Astrocyte (in vitro differentiated cells and primary cell): ENCODE measurements at regions not wholly inside any gene's neighbourhood (a gene's known extent, or its start where the extent isn't known, plus 50 kb on each side); places are given as distances from the start of the nearest gene placed in this dataset.

Experiments
- DNase-seq: peaks from one replicate; pipeline ENCODE4 v3.0.0-alpha.2; 2010; ENCODE audit warnings: low read depth
- FAIRE-seq: peaks from 2 replicates; lab custom pipeline; 2011; peaks lifted over from hg19 to GRCh38; lab: Jason Lieb, UNC
- H2AFZ ChIP-seq: 2 replicates; pipeline ENCODE4 v1.6.0; 2012; ENCODE audit warnings: low read depth, low read length, inconsistent platforms
- H3K27ac ChIP-seq: 2 replicates; pipeline ENCODE4 v1.5.1; 2011; ENCODE audit warnings: low read depth, low read length, inconsistent platforms
- H3K27me3 ChIP-seq: 2 replicates; pipeline ENCODE4 v1.6.0; 2011; ENCODE audit warnings: low read length, inconsistent platforms; ENCODE audit not compliant: insufficient read depth
- H3K36me3 ChIP-seq: 2 replicates; pipeline ENCODE4 v1.5.1; 2011; ENCODE audit warnings: low read length, inconsistent platforms; ENCODE audit not compliant: insufficient read depth
- H3K4me1 ChIP-seq: 2 replicates; pipeline ENCODE4 v1.5.1; 2011; ENCODE audit warnings: low read length, inconsistent platforms; ENCODE audit not compliant: insufficient read depth
- H3K4me2 ChIP-seq: 2 replicates; pipeline ENCODE4 v1.6.0; 2012; ENCODE audit warnings: low read length, inconsistent platforms
- H3K4me3 ChIP-seq: 2 replicates; pipeline ENCODE4 v1.5.1; 2011; ENCODE audit warnings: low read depth, mild to moderate bottlenecking, low read length, inconsistent platforms; ENCODE audit not compliant: insufficient read depth
- H3K79me2 ChIP-seq: 2 replicates; pipeline ENCODE4 v1.6.0; 2012; ENCODE audit warnings: mild to moderate bottlenecking, low read length, inconsistent platforms; ENCODE audit not compliant: insufficient read depth
- H3K9ac ChIP-seq: 2 replicates; pipeline ENCODE4 v1.6.0; 2012; ENCODE audit warnings: mild to moderate bottlenecking, low read length, inconsistent platforms
- H3K9me3 ChIP-seq: 2 replicates; pipeline ENCODE4 v1.5.1; 2012; ENCODE audit warnings: low read depth, mild to moderate bottlenecking, low read length, inconsistent platforms; ENCODE audit not compliant: insufficient read depth
- H4K20me1 ChIP-seq: 2 replicates; pipeline ENCODE4 v1.6.0; 2012; ENCODE audit warnings: low read length, inconsistent platforms; ENCODE audit not compliant: insufficient read depth
- H3K27ac Mint-ChIP-seq: one replicate; pipeline ENCODE4 v1.8.0; 2021; ENCODE audit warnings: mild to moderate bottlenecking, mixed read lengths; ENCODE audit not compliant: unreplicated experiment
- H3K27me3 Mint-ChIP-seq: one replicate; pipeline ENCODE4 v1.8.0; 2021; ENCODE audit warnings: low read depth, mixed read lengths; ENCODE audit not compliant: unreplicated experiment
- H3K36me3 Mint-ChIP-seq: one replicate; pipeline ENCODE4 v1.8.0; 2021; ENCODE audit warnings: low read depth, mixed read lengths; ENCODE audit not compliant: unreplicated experiment
- H3K4me1 Mint-ChIP-seq: one replicate; pipeline ENCODE4 v1.8.0; 2021; ENCODE audit warnings: low read depth, mixed read lengths; ENCODE audit not compliant: unreplicated experiment
- H3K4me3 Mint-ChIP-seq: one replicate; pipeline ENCODE4 v1.8.0; 2021; ENCODE audit warnings: mild to moderate bottlenecking, moderate library complexity, mixed read lengths; ENCODE audit not compliant: unreplicated experiment
- H3K9me3 Mint-ChIP-seq: one replicate; pipeline ENCODE4 v1.8.0; 2021; ENCODE audit warnings: mild to moderate bottlenecking, mixed read lengths; ENCODE audit not compliant: unreplicated experiment
- CTCF ChIP-seq: IDR thresholded peaks from 2 replicates; pipeline ENCODE4 v1.5.1; 2011; ENCODE audit warnings: low read depth, mild to moderate bottlenecking, inconsistent platforms, low read length, moderate library complexity; ENCODE audit not compliant: insufficient read depth
- EZH2 ChIP-seq: IDR thresholded peaks from 2 replicates; pipeline ENCODE4 v1.6.1; 2012; ENCODE audit warnings: mild to moderate bottlenecking, low read length, inconsistent platforms; ENCODE audit not compliant: insufficient read depth

- Histone ChIP-seq H2AFZ (no peak overlapping the region), H3K4me1 (peaks cover 5% of the 10 kb centered on the region), H3K27me3 (peaks cover 4% of the 10 kb centered on the region), H3K9me3 (no peaks in the 10 kb centered on the region), H3K9ac (no peak overlapping the region), H3K4me2 (no peak overlapping the region), H3K4me3 (no peak overlapping the region), H4K20me1 (no peaks in the 10 kb centered on the region), H3K27ac (no peak overlapping the region), H3K79me2 (no peaks in the 10 kb centered on the region), H3K36me3 (no peaks in the 10 kb centered on the region)
- peaks cover 5% of the 10 kb centered on the region for H3K27me3 Mint-ChIP-seq
- H3K4me3 Mint-ChIP-seq: no peak overlapping the region
- peaks cover 5% of the 10 kb centered on the region for H3K4me1 Mint-ChIP-seq
- H3K27ac Mint-ChIP-seq: no peak overlapping the region
- no peaks in the 10 kb centered on the region for H3K9me3 Mint-ChIP-seq
- H3K36me3 Mint-ChIP-seq: no peaks in the 10 kb centered on the region
- no peak for DNase-seq
- TF ChIP-seq CTCF (no peak), EZH2 (no peak)
- FAIRE-seq: no peak
Measured at GRCh38 chr12:95415451-95415850, 58.5 kb upstream of the METAP2 start.

- no peak for DNase-seq
- H4K20me1 ChIP-seq: no peaks in the 10 kb centered on the region
- H3K36me3 ChIP-seq: no peaks in the 10 kb centered on the region
- no peak for TF ChIP-seq EZH2
- no peak for TF ChIP-seq CTCF
- no peaks in the 10 kb centered on the region for H3K36me3 Mint-ChIP-seq
- H3K4me1 Mint-ChIP-seq: peaks cover 5% of the 10 kb centered on the region
- peaks cover 4% of the 10 kb centered on the region for H3K27me3 ChIP-seq
- peaks cover 5% of the 10 kb centered on the region for H3K4me1 ChIP-seq
- H3K4me2 ChIP-seq: no peak overlapping the region
- H3K4me3 Mint-ChIP-seq: no peak overlapping the region
- no peak overlapping the region for H3K4me3 ChIP-seq
- no peaks in the 10 kb centered on the region for H3K9me3 Mint-ChIP-seq
- no peak overlapping the region for H2AFZ ChIP-seq
- no peaks in the 10 kb centered on the region for H3K79me2 ChIP-seq
- H3K27ac Mint-ChIP-seq: no peak overlapping the region
- H3K9me3 ChIP-seq: no peaks in the 10 kb centered on the region
- H3K27me3 Mint-ChIP-seq: peaks cover 5% of the 10 kb centered on the region
- H3K27ac ChIP-seq: no peak overlapping the region
- H3K9ac ChIP-seq: no peak overlapping the region
- no peak for FAIRE-seq
Measured at GRCh38 chr12:95416111-95416636, 57.8 kb upstream of the METAP2 start.

GRCh38 chr12:95417372-95417771, 56.6 kb upstream of the METAP2 start:
- Mint-ChIP-seq H3K27me3 (no peaks in the 10 kb centered on the region), H3K4me1 (peaks cover 5% of the 10 kb centered on the region), H3K27ac (no peak overlapping the region), H3K9me3 (no peaks in the 10 kb centered on the region), H3K36me3 (no peaks in the 10 kb centered on the region), H3K4me3 (no peak overlapping the region)
- no peak overlapping the region for H3K4me2 ChIP-seq
- no peaks in the 10 kb centered on the region for H3K79me2 ChIP-seq
- H2AFZ ChIP-seq: no peak overlapping the region
- no peak overlapping the region for H3K27ac ChIP-seq
- no peak for FAIRE-seq
- no peak overlapping the region for H3K4me3 ChIP-seq
- H3K36me3 ChIP-seq: no peaks in the 10 kb centered on the region
- peaks cover 5% of the 10 kb centered on the region for H3K4me1 ChIP-seq
- no peak overlapping the region for H3K9ac ChIP-seq
- H4K20me1 ChIP-seq: no peaks in the 10 kb centered on the region
- no peaks in the 10 kb centered on the region for H3K27me3 ChIP-seq
- H3K9me3 ChIP-seq: no peaks in the 10 kb centered on the region
- DNase-seq: no peak
- no peak for TF ChIP-seq CTCF
- TF ChIP-seq EZH2: no peak
